Inflammatory macrophage treated with lipopolysaccharide for 4 hours (primary cell): ENCODE measurements at regions not wholly inside any gene's neighbourhood (a gene's known extent, or its start where the extent isn't known, plus 50 kb on each side); places are given as distances from the start of the nearest gene placed in this dataset.

Experiments used
- DNase-seq: peaks from one replicate; pipeline ENCODE4 v3.0.0-alpha.2; 2020

DNA sequence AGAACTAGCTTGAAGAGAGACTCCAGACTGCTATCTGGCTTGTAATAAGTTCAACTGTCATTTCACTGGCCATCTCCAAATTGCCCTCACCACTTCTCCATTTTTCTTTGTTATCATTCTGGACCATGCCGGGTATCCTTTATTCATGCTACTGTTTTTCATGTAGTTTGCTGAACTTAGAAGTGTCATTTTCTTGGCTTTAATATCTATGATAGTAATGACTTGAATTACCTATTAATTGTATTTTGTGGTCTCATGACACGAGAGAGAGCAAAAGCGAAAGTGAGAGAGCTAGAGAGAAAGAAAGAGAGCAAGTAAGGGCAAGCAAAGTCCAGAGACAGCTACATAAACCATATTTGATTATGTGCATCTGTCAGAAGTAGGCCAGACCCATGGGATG is 184.9 kb upstream of the ATP1B1 start:
- DNase-seq = no peak

DNA sequence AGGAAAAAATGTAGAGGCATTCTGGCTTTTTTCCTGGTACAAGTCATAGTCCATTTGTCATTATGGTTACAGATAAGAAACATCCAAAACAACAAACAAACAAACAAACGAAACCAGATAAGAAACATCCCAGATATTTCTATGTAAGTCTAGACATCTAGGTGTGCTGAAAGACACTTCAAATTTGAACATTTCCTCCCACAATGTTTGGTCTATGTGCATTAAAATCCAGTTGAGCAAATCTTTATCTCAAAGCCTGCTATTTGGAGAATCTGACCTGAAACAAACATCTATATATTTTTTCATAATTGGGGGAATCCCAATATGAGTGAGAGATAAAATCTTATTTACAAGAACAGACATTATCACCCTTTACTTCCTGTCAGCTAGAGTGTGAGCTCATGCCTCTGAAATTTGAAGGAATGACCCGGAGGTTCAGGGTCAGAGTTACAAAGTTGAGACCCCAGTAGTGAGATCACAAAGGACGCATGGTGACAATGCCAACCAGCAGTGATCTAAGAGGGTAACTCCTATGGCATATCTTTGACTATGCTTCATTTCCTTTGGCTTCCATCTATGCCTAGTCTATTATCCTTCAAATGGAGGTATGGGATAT is 182.9 kb upstream of the ATP1B1 start:
- DNase-seq = no peak

DNA sequence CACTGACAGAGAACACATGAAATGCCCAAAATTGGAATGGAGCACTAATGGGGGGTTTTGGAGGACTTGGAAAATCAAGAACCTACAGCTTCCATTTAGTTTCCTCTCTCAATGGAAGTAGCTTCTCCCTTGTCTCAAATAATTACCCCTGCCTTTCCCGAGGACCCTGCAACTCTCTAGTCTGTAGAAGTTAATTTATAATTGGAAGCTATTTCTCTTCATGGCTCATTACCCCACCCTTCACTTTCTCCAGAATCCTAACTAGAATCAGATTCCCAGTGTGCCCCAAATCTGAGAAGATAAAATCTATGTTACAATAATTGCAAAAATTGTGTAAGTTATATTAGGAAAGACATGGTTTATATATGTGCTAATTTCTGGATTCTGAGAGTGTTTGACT is 181.5 kb upstream of the ATP1B1 start:
- no peak for DNase-seq

DNA sequence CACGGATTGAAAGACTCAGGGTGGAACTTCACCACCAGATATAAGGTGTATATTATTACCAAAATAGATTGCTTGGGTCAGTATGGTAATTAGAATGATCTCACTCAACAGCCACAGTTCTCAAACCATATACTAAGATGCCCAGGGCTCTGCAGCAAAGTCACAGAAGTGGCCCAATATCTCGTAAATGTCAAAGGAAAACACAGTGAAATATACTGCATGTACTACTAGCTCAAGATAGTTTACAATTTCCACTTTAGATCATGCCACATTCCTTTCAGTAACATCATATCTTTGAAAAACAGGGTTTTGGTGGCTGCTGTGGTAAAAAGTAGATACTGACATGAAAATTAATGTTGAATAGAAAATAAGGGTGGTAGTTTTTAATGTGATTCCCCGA is 180.3 kb upstream of the ATP1B1 start:
- no peak for DNase-seq

DNA sequence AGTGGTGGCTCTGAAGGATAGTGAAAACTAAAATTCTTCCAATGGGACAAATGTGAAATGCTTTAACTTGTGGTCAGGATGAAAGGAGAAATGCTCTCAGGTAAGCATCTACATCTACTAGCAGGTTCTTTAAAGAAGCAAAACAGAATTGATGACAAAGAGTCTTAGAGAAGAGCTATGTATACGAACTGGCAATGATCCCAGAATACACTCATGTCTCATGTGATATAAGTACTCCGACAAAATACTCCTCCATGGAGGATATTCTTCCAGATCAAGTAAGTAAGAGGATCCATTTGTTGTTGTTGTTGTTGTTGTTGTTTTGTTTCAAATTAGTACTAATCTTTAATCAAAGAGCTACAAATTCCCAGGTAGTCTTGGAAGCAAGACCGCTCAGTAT is 174.0 kb upstream of the ATP1B1 start:
- no peak for DNase-seq

DNA sequence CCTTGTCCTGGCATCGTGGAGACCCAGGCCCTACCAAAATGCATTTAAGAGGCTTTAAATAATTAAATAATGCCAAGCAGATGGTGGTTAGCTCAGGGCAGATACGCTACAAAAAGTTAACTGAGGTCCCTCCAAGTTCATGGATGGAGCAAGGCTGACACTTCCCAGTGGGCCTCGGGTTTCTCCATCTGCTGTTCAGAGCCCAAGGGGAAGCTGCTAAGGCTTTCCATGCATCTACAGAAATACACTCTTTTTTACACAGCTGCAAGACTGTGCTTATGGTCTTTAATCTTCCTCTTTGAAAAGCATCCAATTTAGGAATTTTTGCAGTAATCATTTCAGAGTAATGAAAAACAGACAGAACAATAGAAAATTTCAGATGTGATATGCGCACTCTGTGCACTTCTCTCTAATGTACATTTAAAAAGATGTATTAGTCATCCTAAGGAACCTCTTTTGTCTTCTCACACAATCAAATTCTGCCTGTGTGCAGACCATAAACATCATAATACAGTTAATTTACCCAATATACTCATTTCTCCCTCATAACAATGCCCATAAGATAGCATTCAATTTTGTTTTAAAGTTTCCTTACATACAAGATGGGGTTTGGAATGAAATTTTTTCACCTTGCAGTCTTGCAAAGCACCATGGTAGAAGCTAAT is 173.2 kb upstream of the ATP1B1 start:
- DNase-seq = no peak

DNA sequence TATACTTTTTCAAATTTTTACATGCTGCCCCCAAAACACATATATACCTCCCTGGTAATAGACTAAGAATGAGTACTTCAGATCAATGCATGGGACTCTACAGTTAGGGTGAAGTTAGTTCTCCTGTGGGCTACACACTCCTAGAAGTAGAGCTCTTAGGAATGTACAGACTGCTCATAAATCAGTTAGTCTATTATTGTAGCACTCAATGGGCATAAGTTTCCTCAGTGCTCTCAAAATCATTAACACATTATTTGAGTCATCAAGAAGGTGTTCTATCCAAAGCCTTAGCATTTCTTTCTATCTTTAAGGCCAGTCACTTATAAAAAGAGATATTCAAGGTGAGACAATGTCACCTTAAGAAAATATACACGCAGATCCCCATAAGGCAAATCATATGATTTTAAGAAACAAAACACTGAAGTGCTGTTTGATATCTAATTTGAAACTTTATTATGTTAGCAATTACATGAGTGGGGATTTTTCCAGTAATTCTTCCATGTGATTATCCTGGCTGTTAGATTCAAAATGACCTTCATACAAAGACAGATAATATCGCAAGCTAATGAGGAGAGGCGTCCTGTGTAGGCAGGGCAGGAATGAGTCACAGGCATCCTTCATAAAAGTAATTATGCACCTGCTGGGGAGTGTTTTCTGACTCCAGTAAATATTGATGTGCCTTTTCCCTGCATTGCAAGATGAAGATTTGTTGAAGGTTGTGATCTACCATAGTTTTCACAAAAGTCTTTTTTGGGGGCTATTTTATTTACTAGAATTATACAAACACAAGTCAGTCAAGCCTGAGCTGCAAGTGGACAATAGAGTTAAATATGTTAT is 167.2 kb upstream of the ATP1B1 start:
- DNase-seq = no peak

DNA sequence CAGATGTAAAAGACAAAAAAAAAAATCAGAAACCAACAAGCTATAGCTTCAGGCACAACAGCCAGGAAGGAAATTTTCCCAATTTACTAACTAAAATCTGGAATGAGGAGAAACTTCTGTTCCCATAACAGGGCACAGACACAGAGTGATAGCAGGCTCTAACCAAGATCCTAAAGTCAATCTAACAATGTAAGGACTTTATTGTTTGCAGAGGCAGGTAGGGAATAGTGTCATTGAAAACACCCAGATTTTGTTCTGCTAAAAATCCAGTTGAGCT is 166.6 kb upstream of the ATP1B1 start:
- DNase-seq = no peak

DNA sequence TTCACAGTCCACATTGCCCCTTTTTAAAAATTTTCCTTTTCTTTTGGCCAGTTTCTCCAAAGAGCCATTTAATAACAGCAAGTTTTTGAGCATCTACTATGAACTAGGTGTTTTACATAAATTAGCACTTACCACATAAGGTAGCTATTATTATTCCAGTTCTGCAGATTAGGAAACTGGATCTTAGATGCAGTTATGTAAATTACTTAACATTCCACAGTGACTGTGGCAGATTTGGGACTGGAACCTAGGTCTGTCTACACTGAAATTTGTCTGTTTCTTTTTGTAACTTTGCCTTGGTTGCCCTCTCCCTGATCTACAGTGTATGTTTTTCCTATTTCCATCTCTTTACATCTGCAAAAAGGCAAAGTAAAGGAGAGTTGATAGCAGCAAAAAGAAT is 164.8 kb upstream of the ATP1B1 start:
- no peak for DNase-seq

DNA sequence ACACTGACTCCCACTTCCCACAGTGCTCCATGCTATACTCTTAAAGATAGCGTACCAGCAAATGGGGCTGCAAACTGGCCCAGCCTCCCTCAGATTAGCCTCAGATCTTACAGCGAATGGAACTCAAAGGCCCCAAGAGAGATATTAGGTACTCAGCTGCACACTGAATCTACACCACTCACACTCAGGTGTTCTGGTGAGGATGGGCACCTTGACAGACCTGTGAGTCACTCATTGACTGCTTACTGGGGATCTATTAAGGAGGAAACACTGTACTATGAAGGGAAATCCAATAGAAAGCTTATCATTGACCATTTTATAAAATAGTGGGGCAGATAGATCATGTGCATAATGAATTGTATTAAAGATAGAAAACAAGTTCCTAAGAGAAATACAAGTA is 164.3 kb upstream of the ATP1B1 start:
- DNase-seq = no peak

DNA sequence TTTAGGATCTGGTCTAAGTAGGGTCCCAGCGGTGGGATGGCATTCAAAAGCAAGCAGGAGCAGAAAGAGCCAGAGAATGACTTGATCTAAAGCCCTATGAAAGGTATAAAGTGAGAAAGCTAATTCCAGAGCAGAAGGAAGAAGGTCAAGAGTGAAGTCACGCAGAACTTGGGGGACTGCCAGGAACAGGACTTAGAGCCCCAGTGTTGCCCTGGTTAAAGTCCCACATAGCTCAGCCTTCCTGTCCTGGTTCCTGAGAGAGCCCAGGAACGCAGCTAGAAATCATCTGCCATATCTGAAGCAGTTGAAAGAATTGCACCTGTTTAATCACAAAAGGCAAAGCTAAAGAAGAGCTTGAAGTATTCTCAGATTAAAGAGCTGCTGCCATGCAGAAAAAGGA is 160.6 kb upstream of the ATP1B1 start:
- DNase-seq = no peak

DNA sequence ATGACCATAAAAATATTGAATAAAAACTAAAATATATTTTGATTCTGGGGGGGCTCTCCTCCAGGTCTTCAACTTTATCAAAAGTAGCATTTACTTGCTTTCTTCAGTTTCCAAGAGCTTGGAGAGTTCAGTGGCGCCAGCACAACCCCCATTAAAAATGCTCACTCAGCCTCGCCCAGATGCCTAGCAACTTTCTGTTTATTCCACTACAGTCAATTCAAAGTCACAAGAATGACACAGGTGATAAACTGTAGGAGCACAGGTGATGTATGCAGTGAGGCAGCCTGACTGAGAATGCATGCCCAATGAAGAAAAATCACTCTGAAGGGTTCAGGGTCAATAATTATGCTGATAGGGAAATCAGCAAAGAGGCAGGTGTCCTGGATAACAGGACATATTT is 159.4 kb upstream of the ATP1B1 start:
- no peak for DNase-seq

DNA sequence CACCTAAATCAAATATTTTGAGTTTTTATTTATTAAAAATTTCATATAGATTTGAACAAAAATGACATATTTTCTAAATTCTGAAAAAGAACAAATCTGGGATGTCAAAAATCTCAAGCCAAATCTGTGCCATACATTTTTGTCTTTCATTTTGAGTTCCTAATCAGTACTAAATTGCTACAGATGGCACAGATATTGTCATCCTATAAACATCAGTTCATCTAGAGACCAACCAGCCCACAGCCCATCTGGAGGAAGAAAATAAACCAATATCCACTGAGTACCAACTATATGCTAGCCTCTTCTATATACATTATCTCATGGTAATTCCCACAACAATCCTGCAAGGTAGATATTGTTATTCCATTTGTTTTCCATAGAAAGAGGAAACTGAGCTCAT is 156.8 kb upstream of the ATP1B1 start:
- DNase-seq = no peak

DNA sequence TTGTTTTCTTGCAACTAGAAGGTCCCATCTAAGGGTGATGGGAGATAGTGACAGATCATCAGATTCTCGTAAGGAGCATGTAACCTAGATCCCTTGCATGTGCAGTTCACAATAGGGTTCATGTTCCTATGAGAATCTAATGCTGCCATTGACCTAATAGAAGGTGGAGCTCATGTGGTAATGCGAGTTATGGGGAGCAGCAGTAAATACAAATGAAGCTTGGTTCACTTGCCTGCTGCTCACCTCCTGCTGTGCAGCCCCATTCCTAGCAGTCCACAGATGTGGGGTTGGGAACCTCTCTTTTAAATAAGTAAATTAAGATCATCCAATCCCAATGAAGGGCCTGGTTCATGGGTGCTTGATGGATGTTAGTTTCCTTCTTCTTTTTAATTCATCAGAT is 148.7 kb upstream of the ATP1B1 start:
- no peak for DNase-seq

DNA sequence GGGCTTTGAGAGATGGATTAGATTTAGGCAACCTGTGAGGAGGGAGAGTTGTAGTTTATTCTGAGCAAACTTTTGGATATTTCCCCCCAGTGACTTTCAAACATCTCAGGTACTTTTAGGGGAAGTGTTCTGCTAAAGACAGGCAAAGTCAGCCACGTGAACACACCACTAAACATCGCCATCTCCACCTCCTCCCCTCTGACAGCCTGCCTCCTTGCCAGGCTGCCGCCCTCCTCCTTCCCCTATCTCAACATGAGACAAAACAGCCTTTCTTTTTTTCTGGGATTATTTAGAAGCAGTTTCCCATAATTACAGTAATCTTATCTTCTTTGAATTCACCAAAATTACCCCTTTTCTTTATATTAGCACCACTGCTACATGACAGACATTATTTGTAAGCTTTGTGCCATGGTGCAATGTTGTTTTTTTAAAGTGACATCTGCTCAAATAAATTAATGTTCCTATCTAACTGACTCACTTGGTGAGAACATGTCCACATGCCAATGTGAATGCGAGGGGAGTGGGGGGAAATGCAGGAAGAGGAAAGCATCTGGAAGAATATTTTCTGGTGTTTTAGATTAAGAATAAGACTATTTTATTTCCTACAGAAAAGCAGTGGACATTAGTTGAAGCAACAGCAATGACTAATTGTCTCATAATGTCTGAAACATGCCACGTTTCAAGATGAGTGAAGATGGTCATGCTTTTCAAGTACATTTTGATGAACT is 147.8 kb upstream of the ATP1B1 start:
- DNase-seq = no peak

DNA sequence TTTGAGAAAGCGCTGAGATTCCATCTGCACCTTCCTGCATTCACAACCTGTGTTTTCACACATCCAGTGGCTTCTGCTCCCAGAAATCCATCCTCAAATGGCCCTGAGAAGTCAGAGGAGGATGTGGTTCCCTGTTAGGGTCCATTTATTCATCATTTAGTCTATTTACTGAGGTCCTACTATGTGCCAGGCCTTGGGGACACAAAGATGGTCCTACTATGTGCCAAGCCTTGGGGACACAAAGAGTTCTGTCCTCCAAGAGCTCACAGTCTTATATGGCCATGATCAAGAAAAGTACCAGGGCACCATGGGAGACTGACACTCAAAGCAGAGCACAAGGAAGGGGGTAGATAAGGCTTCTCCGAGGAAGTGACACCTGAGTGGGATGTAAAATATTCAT is 147.1 kb upstream of the ATP1B1 start:
- no peak for DNase-seq

DNA sequence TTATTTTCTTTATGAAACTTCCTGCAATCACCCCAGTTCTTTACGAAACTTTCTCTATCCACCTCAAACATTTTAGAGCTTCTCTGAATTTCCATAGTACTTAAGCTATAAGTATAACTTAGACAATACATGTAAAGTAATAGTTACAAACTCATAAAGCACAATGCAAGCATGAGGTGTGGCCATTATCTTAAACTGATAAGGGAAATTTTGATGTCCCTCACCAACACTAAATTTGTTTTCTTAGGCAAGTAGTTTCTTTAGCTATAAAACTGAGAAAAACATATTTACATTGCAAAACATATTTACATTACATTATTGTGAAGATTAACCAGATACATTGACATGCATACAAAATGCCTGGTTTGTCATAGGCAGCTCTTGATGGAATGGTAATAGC is 146.4 kb upstream of the ATP1B1 start:
- no peak for DNase-seq

DNA sequence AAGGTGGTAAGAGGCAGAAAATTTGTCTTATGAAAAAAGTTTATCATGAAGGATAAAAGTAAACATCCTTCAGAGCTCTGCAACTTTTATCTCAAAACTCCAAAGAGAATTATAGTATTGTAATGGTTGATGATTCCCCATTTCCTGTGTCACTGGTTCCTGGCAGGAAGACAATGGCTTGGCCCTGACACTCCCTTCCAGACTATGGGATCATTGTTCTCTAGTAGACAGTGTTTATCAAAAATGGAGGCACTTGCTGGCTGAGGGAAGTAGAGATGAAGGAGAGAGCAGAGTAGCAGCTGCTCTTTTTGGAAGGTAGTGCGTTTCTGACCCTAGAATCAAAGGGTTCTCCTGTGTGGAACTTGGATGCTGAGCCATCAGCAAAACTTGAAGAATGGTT is 145.9 kb upstream of the ATP1B1 start:
- DNase-seq = no peak

DNA sequence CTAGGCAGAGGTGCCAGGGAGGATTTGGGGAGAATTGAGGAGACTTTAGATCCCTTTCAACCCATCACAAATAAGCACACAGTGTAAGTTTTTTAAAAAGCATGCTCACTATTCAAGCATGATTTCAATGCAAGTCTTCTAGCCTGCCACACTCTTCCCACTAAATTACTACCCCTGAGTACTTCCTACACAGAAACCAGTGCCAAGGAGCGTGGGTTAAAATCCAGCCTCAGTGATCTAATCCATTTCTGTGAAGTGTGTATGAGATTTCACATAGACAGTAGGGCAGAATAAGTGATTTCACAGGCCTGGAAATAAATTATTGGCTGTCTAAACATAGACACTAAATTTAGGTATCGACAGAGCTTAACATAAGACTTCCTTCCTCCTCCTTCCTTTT is 142.9 kb upstream of the ATP1B1 start:
- no peak for DNase-seq

DNA sequence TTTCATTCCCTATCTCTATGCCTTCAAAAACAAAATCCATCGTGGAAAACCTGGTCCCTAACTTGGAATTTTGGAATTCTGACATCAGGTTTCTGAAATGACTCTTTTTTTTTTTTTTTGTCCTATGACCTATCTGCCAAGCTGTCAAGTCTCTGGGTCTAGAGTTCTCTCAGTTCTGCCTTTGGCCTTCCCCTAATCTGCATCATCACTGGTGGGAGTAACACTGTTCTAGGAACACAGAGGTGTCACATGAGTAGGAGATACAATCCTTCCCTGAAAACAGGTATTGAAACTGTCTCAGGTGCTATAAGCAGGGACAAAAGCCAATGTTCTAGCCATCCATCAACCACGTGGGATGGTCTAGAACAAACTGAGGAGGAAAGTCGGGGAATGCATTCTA is 142.0 kb upstream of the ATP1B1 start:
- peak; percentile 5 for DNase-seq

DNA sequence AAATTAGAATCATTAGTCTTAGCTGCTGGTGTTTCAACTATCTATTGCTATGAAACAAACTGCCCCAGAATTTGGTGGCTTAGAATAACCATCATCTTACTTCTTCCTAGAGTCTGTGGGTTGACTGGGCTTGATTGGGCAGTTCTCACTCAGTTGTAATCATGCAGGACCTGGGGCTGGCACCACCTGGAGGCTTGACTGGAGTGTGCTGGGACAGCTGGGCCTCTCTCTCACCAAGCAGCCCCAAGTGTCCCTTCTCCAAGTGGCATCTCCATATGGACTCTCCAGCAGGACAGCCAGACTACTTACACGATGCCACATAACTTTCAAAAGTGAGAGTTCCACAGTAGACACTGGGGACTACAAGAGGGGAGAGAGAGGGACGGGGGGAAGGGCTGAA is 140.3 kb upstream of the ATP1B1 start:
- no peak for DNase-seq

DNA sequence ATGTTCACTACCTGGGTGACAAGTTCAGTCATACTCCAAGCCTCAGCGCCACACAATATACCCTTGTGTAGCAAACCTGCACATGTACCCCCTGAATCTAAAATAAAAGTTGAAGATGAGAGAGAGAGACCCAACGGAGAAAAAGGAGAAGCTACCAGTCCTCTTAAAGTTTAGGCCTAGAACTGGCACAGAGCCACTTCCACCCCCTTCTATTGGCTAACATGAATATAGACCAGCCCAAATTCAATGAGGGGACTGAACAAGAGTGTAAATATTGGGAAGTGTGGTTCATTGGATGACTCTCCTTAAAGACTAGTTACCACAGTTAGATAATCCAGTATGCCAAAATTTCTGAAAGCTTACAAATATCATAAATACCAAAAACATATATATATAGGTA is 139.9 kb upstream of the ATP1B1 start:
- DNase-seq = peak; percentile 14

DNA sequence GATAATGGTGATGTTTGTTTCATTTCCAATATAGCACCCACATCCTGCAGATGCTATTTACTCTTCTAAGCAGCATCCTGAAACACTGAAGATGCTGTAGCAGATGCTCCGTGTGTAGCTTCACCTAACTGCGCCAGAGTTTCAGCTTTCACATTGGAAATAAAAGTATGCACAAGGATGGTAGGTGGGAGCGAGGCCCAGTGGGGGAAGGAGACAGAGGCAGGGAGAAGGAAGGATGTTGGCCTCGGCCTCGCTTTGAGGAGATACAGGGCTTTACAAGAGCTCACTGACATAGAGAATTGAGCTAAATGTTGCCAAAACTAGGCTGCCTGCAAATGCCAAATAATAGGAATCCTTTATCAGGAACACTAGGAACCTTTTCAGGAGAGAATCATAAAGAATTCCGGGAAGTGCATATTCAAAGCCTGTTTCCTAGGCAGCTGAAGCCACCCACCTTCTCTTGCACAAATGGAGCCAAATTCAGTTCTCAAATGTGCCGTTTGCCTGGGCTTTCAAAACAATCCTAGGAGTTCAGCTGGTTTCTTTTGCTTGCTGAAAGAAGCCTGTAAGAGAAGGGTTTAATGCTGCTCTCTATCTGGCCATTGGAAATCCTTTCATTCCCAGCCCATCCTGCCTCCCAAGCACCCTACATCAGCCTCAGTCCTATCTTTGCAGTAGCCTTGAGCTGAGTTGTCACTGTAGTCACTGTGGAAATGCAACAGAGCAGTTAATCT is 135.4 kb upstream of the ATP1B1 start:
- DNase-seq = no peak
